Ovary (tissue), 3 donors: ENCODE measurements at regions not wholly inside any gene's neighbourhood (a gene's known extent, or its start where the extent isn't known, plus 50 kb on each side); places are given as distances from the start of the nearest gene placed in this dataset.

Experiments
- CTCF ChIP-seq, 3 donors: fragments of 450-650 bp in 2 of 3; fragments of 200-600 bp in 1 of 3; IDR thresholded peaks; one replicate each; pipeline versions ENCODE4 v1.5.1 to v1.8.0; 2016 to 2022; ENCODE audit warnings: antibody characterized with exemption in 3 of 3, mild to moderate bottlenecking in 1 of 3
- EP300 ChIP-seq: sonication (generic); formaldehyde crosslinking; IDR thresholded peaks from one replicate; pipeline ENCODE4 v1.6.1; 2017; ENCODE audit warnings: antibody characterized with exemption
- donor health status: DM: no; HTN: no; CAD: no.

GRCh38 chr4:107279733-107280132, 243.6 kb upstream of the DKK2 start:
- TF ChIP-seq CTCF (IDR thresholded peaks at IDR 0.05) (no peak), EP300 (no peak)
